Hippocampal formation (tissue), 2 donors: ENCODE measurements at regions not wholly inside any gene's neighbourhood (a gene's known extent, or its start where the extent isn't known, plus 50 kb on each side); places are given as distances from the start of the nearest gene placed in this dataset.
"Not testable (repeated sequence)": the region's sequence is repeated elsewhere in the genome, so short reads cannot be mapped to it uniquely, and the experiment has no call there.

Source experiments
- DNase-seq, 2 donors: peaks; one replicate each; lab custom pipeline; 2025; lab: John Stamatoyannopoulos, UW

GRCh38 chr20:12455148-12455547 is 537.5 kb downstream of the BTBD3 start:
- DNase-seq = no peak

- no peak for DNase-seq
Measured at GRCh38 chr20:12458241-12458640, 540.5 kb downstream of the BTBD3 start.

GRCh38 chr20:12464036-12464435 is 544.7 kb upstream of the SPTLC3 start:
- no peak for DNase-seq

GRCh38 chr20:12466915-12467314 is 541.9 kb upstream of the SPTLC3 start:
- no peak for DNase-seq

GRCh38 chr20:12467758-12468157 is 541.0 kb upstream of the SPTLC3 start:
- DNase-seq = no peak

GRCh38 chr20:12482661-12483060 is 526.1 kb upstream of the SPTLC3 start:
- DNase-seq = no peak

GRCh38 chr20:12502443-12502842 is 506.3 kb upstream of the SPTLC3 start:
- no peak for DNase-seq

- DNase-seq = no peak
Measured at GRCh38 chr20:12504779-12505178, 504.0 kb upstream of the SPTLC3 start.

GRCh38 chr20:12511499-12511898 is 497.3 kb upstream of the SPTLC3 start:
- no peak for DNase-seq

- DNase-seq = no peak
Measured at GRCh38 chr20:12512755-12513154, 496.0 kb upstream of the SPTLC3 start.

- no peak for DNase-seq
Measured at GRCh38 chr20:12528104-12528503, 480.7 kb upstream of the SPTLC3 start.

- DNase-seq = no peak
Measured at GRCh38 chr20:12528591-12529041, 480.2 kb upstream of the SPTLC3 start.

- DNase-seq = no peak
Measured at GRCh38 chr20:12531626-12532025, 477.1 kb upstream of the SPTLC3 start.

- DNase-seq = no peak
Measured at GRCh38 chr20:12535316-12535715, 473.5 kb upstream of the SPTLC3 start.

- no peak for DNase-seq
Measured at GRCh38 chr20:12535770-12536169, 473.0 kb upstream of the SPTLC3 start.

GRCh38 chr20:12554426-12554825 is 454.3 kb upstream of the SPTLC3 start:
- DNase-seq = no peak

GRCh38 chr20:12555369-12555768 is 453.4 kb upstream of the SPTLC3 start:
- DNase-seq = no peak

- not testable (repeated sequence) for DNase-seq
Measured at GRCh38 chr20:12555849-12556248, 452.9 kb upstream of the SPTLC3 start.

GRCh38 chr20:12557224-12557623 is 451.5 kb upstream of the SPTLC3 start:
- no peak for DNase-seq

GRCh38 chr20:12564979-12565378 is 443.8 kb upstream of the SPTLC3 start:
- DNase-seq = no peak

- no peak for DNase-seq
Measured at GRCh38 chr20:12566596-12566995, 442.2 kb upstream of the SPTLC3 start.

GRCh38 chr20:12570371-12570770 is 438.4 kb upstream of the SPTLC3 start:
- no peak for DNase-seq

- no peak for DNase-seq
Measured at GRCh38 chr20:12573442-12573841, 435.3 kb upstream of the SPTLC3 start.

- DNase-seq = no peak
Measured at GRCh38 chr20:12575352-12576095, 433.2 kb upstream of the SPTLC3 start.
